ENCODE measurements at regions not wholly inside any gene's neighbourhood (a gene's known extent, or its start where the extent isn't known, plus 50 kb on each side); places are given as distances from the start of the nearest gene placed in this dataset.

DNA sequence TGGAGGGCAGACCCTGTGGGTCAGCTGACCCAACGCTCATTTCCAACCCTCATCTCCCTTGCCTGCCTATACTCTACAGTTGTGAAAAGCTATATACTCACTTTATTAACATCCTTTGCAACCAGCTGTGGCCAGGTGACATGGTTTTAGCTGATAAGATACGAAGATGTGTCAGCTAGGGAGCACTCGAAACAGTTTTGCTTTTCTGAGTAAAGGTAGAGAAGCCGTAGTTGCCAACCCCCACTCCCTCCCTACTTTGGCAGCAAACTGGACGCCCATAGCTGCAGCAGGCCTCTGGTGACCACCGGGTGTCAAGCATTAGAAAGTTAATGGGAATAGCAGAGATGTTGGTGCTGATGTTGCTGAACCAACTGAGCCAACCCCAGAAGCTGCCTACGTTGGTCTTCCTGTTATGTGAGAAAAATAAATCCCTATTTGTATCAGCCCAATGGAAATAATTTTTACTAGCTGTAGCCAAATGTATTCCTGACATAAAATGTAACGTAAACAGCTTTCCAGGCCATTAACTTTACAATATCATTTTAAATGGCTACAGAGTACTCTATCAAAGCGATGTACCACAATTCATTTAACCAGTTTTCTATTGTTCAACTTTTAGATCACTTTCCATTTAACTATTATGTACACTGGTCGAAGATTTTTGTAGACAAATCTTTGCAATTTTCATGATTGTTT, 98.5 kb upstream of the TMCC3 start:
- 80% methylated on average over 10 of the region's 10 CpGs for WGBS
- no peaks in the 10 kb centered on the region for H3K9me3 ChIP-seq
- H3K27me3 ChIP-seq = no peaks in the 10 kb centered on the region
- DNase-seq (ENCODE audit: low spot score in 2 of 2) = no peak
- TF ChIP-seq EP300 (IDR thresholded peaks at IDR 0.05) (no peak), POLR2A (IDR thresholded peaks at IDR 0.05) (no peak), POLR2AphosphoS5 (IDR thresholded peaks at IDR 0.05) (no peak)
- TF ChIP-seq, protein P1, sequence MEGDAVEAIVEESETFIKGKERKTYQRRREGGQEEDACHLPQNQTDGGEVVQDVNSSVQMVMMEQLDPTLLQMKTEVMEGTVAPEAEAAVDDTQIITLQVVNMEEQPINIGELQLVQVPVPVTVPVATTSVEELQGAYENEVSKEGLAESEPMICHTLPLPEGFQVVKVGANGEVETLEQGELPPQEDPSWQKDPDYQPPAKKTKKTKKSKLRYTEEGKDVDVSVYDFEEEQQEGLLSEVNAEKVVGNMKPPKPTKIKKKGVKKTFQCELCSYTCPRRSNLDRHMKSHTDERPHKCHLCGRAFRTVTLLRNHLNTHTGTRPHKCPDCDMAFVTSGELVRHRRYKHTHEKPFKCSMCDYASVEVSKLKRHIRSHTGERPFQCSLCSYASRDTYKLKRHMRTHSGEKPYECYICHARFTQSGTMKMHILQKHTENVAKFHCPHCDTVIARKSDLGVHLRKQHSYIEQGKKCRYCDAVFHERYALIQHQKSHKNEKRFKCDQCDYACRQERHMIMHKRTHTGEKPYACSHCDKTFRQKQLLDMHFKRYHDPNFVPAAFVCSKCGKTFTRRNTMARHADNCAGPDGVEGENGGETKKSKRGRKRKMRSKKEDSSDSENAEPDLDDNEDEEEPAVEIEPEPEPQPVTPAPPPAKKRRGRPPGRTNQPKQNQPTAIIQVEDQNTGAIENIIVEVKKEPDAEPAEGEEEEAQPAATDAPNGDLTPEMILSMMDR (IDR thresholded peaks at IDR 0.05) = no peak
- H3K4me1 ChIP-seq = no peaks in the 10 kb centered on the region
- no peaks in the 10 kb centered on the region for H3K36me3 ChIP-seq
- H3K4me3 ChIP-seq = no peak overlapping the region
- no peak overlapping the region for H3K27ac ChIP-seq

DNA sequence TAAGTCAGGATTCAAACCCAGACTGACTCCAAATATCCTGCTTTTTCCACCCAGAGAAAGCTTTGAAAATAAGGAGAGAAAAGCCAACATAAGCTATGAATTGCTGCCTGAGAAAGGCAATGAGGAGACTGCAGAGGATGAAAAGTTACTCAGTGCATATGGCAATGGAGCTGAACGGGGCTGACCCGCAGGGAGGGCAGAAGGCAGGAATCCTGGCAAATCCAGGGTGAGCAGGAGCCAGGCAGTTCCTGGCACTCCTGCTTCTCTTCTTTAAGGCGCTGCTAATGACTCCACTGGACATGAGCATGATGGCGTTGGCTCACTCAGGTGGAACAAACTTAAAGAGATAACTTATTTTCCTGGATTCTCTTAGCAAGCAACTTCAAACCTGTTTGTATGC, 95.2 kb upstream of the TMCC3 start:
- Histone ChIP-seq H3K36me3 (no peaks in the 10 kb centered on the region), H3K27me3 (no peaks in the 10 kb centered on the region), H3K27ac (no peak overlapping the region), H3K9me3 (no peaks in the 10 kb centered on the region), H3K4me3 (no peak overlapping the region), H3K4me1 (no peaks in the 10 kb centered on the region)
- 64% methylated on average over 4 of the region's 4 CpGs for WGBS
- no peak for DNase-seq (ENCODE audit: low spot score in 2 of 2)
- TF ChIP-seq POLR2A (IDR thresholded peaks at IDR 0.05) = no peak
- TF ChIP-seq, protein P1 (IDR thresholded peaks at IDR 0.05) = no peak
- no peak for TF ChIP-seq EP300 (IDR thresholded peaks at IDR 0.05)
- TF ChIP-seq POLR2AphosphoS5 (IDR thresholded peaks at IDR 0.05) = no peak

DNA sequence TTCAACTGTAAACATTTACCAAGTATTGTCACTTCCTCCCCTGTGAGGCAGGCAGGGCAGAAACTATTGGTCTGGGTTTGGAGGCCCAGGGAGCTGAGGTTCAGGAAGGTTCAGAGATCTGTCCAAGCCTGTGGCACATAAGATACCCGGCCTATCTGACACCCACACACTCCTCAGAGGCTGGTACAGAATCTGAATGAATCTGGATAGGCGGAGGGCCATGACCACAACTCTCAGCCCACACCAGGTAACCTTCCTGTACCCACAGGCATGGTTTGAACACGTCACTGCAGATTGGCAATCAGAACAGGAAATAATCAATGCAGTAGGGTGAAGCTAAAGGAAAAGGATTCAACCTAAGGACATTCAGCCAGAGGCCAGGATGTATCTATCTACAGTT, 92.8 kb upstream of the TMCC3 start:
- TF ChIP-seq POLR2A (IDR thresholded peaks at IDR 0.05) (no peak), EP300 (IDR thresholded peaks at IDR 0.05) (no peak), POLR2AphosphoS5 (IDR thresholded peaks at IDR 0.05) (no peak)
- TF ChIP-seq, protein P1 (IDR thresholded peaks at IDR 0.05) = no peak

DNA sequence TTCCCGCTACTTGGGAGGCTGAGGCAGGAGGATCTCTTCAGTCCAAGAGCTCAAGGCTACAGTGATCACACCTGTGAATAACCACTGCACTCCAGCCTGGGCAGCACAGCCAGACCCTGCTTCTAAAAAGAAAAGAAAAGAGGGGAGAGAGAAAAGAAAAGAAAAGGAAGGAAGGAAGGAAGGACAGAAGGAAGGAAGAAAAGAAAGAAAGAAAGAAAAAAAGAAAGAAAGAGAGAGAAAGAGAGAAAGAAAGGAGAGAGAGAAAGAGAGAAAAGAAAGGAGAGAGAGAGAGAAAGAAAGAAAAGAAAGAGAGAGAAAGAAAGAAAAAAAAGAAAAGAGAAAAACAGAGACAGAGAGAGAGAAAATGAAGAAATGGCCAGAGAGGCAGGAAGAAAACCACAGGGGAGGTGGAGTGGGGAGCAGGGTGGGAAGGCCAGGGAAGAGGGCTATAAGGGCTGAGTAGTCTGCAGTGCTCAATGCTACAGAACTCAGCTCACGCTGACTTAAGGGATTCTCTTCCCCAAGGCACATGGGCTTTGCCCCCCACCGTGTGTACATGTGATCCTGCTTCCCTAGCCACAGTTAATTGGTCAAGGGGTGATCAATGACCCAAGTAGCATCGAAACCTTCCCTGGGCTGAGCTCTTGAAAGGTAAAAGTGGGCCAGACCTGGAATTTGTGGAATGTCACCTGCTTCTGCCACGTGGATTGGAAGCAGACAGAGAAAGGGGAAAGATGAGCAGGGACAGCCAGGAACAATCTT, 90.4 kb upstream of the TMCC3 start:
- Histone ChIP-seq H3K9me3 (no peaks in the 10 kb centered on the region), H3K36me3 (no peaks in the 10 kb centered on the region), H3K27me3 (no peaks in the 10 kb centered on the region), H3K27ac (no peak overlapping the region), H3K4me3 (no peak overlapping the region), H3K4me1 (no peaks in the 10 kb centered on the region)
- TF ChIP-seq EP300 (IDR thresholded peaks at IDR 0.05) (no peak), POLR2AphosphoS5 (IDR thresholded peaks at IDR 0.05) (no peak), POLR2A (IDR thresholded peaks at IDR 0.05) (no peak)
- TF ChIP-seq, protein P1 (IDR thresholded peaks at IDR 0.05) = no peak
- DNase-seq (ENCODE audit: low spot score in 2 of 2) = no peak
- 54% methylated on average over 5 of the region's 5 CpGs for WGBS

More for the DNA sequence above, 92.8 kb upstream of the TMCC3 start:
- no peak overlapping the region for H3K27ac ChIP-seq
- no peaks in the 10 kb centered on the region for H3K4me1 ChIP-seq
- H3K9me3 ChIP-seq = no peaks in the 10 kb centered on the region
- H3K27me3 ChIP-seq = no peaks in the 10 kb centered on the region
- WGBS = 66% methylated on average over 2 of the region's 3 CpGs
- no peak overlapping the region for H3K4me3 ChIP-seq
- no peaks in the 10 kb centered on the region for H3K36me3 ChIP-seq
- no peak for DNase-seq (ENCODE audit: low spot score in 2 of 2)

DNA sequence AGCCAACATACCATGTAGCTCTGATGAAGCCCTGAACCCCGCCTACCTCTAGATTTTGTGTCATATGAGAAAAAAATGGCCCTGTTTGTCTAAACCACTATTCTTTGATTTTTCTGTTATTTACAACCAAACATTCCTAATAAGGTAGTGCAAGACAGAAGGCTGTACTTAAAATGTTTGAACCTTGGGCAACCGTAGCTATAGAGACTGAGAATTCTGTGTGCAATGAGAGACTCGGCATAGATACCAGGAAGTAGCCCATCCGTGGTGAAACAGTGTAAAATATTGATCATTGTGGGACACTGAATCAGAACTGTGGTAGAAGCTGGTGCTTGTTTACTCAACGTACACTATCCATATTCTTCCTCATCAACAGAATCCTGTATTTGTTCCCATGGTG, 86.5 kb upstream of the TMCC3 start:
- Histone ChIP-seq H3K27me3 (no peaks in the 10 kb centered on the region), H3K27ac (no peak overlapping the region), H3K4me3 (no peak overlapping the region), H3K9me3 (no peaks in the 10 kb centered on the region), H3K4me1 (no peaks in the 10 kb centered on the region), H3K36me3 (no peaks in the 10 kb centered on the region)
- WGBS = 92% methylated on average over 5 of the region's 5 CpGs
- TF ChIP-seq, protein P1 (IDR thresholded peaks at IDR 0.05) = no peak
- TF ChIP-seq POLR2A (IDR thresholded peaks at IDR 0.05) (no peak), EP300 (IDR thresholded peaks at IDR 0.05) (no peak), POLR2AphosphoS5 (IDR thresholded peaks at IDR 0.05) (no peak)
- DNase-seq (ENCODE audit: low spot score in 2 of 2) = no peak

Data from suprapubic skin (tissue), 4 donors.